Activated T-cell treated with anti-CD3 and anti-CD28 coated beads, Interleukin-2, amount 50 U/mL, for 72 hours (primary cell): ENCODE measurements at regions not wholly inside any gene's neighbourhood (a gene's known extent, or its start where the extent isn't known, plus 50 kb on each side); places are given as distances from the start of the nearest gene placed in this dataset.
"Not testable (repeated sequence)": the region's sequence is repeated elsewhere in the genome, so short reads cannot be mapped to it uniquely, and the experiment has no call there.

Experiments used
- ATAC-seq, 2 donors: fragments of 150-1000 bp; cut with Tn5 transposase; replicated peaks in 1 of 2; 2 replicates each; pipeline ENCODE4 v1.10.0; 2021; ENCODE audit warnings: moderate library complexity in 2 of 2, mild to moderate bottlenecking in 1 of 2
- DNase-seq, 2 donors: peaks; one replicate each; pipeline ENCODE4 v3.0.0; 2021 to 2022; ENCODE audit warnings: mixed read lengths in 1 of 2
- H3K27ac Mint-ChIP-seq: one replicate; pipeline ENCODE4 v1.8.0; 2022; ENCODE audit warnings: mild to moderate bottlenecking, moderate library complexity, mixed read lengths
- H3K27me3 Mint-ChIP-seq: one replicate; pipeline ENCODE4 v1.8.0; 2022; ENCODE audit warnings: low read depth, mixed read lengths
- H3K36me3 Mint-ChIP-seq, 2 donors: one replicate each; pipeline ENCODE4 v1.8.0; 2022; ENCODE audit warnings: mixed read lengths in 2 of 2, mild to moderate bottlenecking in 1 of 2; ENCODE audit not compliant: insufficient read depth in 2 of 2
- H3K4me1 Mint-ChIP-seq: one replicate; pipeline ENCODE4 v1.8.0; 2022; ENCODE audit warnings: low read depth, mixed read lengths
- H3K4me3 Mint-ChIP-seq, 2 donors: one replicate each; pipeline ENCODE4 v1.8.0; 2022; ENCODE audit warnings: mild to moderate bottlenecking in 2 of 2, mixed read lengths in 2 of 2, moderate library complexity in 2 of 2
- H3K9me3 Mint-ChIP-seq, 2 donors: one replicate each; pipeline ENCODE4 v1.8.0; 2022; ENCODE audit warnings: mixed read lengths in 2 of 2

GRCh38 chr1:115454837-115455511 is 116.9 kb upstream of the NGF start:
- no peaks in the 10 kb centered on the region for H3K9me3 Mint-ChIP-seq
- no peak overlapping the region for H3K4me3 Mint-ChIP-seq
- no peak for DNase-seq

GRCh38 chr1:115453666-115454065 is 115.6 kb upstream of the NGF start:
- Mint-ChIP-seq H3K4me1 (no peaks in the 10 kb centered on the region), H3K9me3 (no peaks in the 10 kb centered on the region), H3K27me3 (no peaks in the 10 kb centered on the region), H3K4me3 (no peak overlapping the region), H3K27ac (no peak overlapping the region), H3K36me3 (no peaks in the 10 kb centered on the region)
- ATAC-seq (no peak), DNase-seq (no peak)

More at GRCh38 chr1:115454837-115455511, 116.9 kb upstream of the NGF start:
- no peaks in the 10 kb centered on the region for H3K36me3 Mint-ChIP-seq
- H3K27ac Mint-ChIP-seq: no peak overlapping the region
- no peak for ATAC-seq
- H3K4me1 Mint-ChIP-seq: no peaks in the 10 kb centered on the region
- no peaks in the 10 kb centered on the region for H3K27me3 Mint-ChIP-seq

GRCh38 chr1:115452600-115453329 is 114.7 kb upstream of the NGF start:
- H3K27ac Mint-ChIP-seq: no peak overlapping the region
- no peak for DNase-seq
- no peaks in the 10 kb centered on the region for H3K4me1 Mint-ChIP-seq
- H3K36me3 Mint-ChIP-seq: no peaks in the 10 kb centered on the region
- H3K4me3 Mint-ChIP-seq: no peak overlapping the region
- H3K27me3 Mint-ChIP-seq: no peaks in the 10 kb centered on the region
- no peak for ATAC-seq
- no peaks in the 10 kb centered on the region for H3K9me3 Mint-ChIP-seq

- H3K4me3 Mint-ChIP-seq: no peak overlapping the region
- ATAC-seq (no peak), DNase-seq (no peak)
- no peaks in the 10 kb centered on the region for H3K4me1 Mint-ChIP-seq
- no peaks in the 10 kb centered on the region for H3K27me3 Mint-ChIP-seq
- no peak overlapping the region for H3K27ac Mint-ChIP-seq
- H3K9me3 Mint-ChIP-seq: no peaks in the 10 kb centered on the region
- no peaks in the 10 kb centered on the region for H3K36me3 Mint-ChIP-seq
These were observed 112.5 kb upstream of the NGF start for GRCh38 chr1:115450501-115451040.

- H3K4me3 Mint-ChIP-seq: no peak overlapping the region
- no peaks in the 10 kb centered on the region for H3K36me3 Mint-ChIP-seq
- H3K9me3 Mint-ChIP-seq: no peaks in the 10 kb centered on the region
- no peak overlapping the region for H3K27ac Mint-ChIP-seq
- no peaks in the 10 kb centered on the region for H3K4me1 Mint-ChIP-seq
- ATAC-seq (no peak), DNase-seq (no peak)
- no peaks in the 10 kb centered on the region for H3K27me3 Mint-ChIP-seq
These were observed 110.4 kb upstream of the NGF start for GRCh38 chr1:115448282-115449044.

- no peaks in the 10 kb centered on the region for H3K27me3 Mint-ChIP-seq
These were observed 109.6 kb upstream of the NGF start for GRCh38 chr1:115447672-115448071.

GRCh38 chr1:115445090-115445489 is 107.0 kb upstream of the NGF start:
- H3K4me1 Mint-ChIP-seq: no peaks in the 10 kb centered on the region

More at GRCh38 chr1:115447672-115448071, 109.6 kb upstream of the NGF start:
- no peaks in the 10 kb centered on the region for H3K9me3 Mint-ChIP-seq
- ATAC-seq (no peak), DNase-seq (no peak)
- no peak overlapping the region for H3K27ac Mint-ChIP-seq
- no peaks in the 10 kb centered on the region for H3K4me1 Mint-ChIP-seq
- no peak overlapping the region for H3K4me3 Mint-ChIP-seq
- no peaks in the 10 kb centered on the region for H3K36me3 Mint-ChIP-seq

GRCh38 chr1:115440733-115441132 is 102.7 kb upstream of the NGF start:
- no peaks in the 10 kb centered on the region for H3K4me1 Mint-ChIP-seq
- H3K27ac Mint-ChIP-seq: no peak overlapping the region
- H3K4me3 Mint-ChIP-seq: no peak overlapping the region
- H3K9me3 Mint-ChIP-seq: peaks cover 0 to 2% of the 10 kb centered on the region in 2 donors
- DNase-seq (no peak), ATAC-seq (no peak)
- peaks cover 16% of the 10 kb centered on the region for H3K27me3 Mint-ChIP-seq
- no peaks in the 10 kb centered on the region for H3K36me3 Mint-ChIP-seq

More at GRCh38 chr1:115445090-115445489, 107.0 kb upstream of the NGF start:
- ATAC-seq: no peak
- Mint-ChIP-seq H3K27ac (no peak overlapping the region), H3K4me3 (no peak overlapping the region), H3K9me3 (no peaks in the 10 kb centered on the region), H3K27me3 (peaks cover 16% of the 10 kb centered on the region), H3K36me3 (no peaks in the 10 kb centered on the region)
- DNase-seq: no peak

GRCh38 chr1:115439520-115439919 is 101.5 kb upstream of the NGF start:
- not testable (repeated sequence) for H3K27ac Mint-ChIP-seq, H3K9me3 Mint-ChIP-seq, H3K4me3 Mint-ChIP-seq, DNase-seq, ATAC-seq, H3K4me1 Mint-ChIP-seq, H3K36me3 Mint-ChIP-seq
- peaks cover 16% of the 10 kb centered on the region for H3K27me3 Mint-ChIP-seq

- no peak for ATAC-seq
- Mint-ChIP-seq H3K36me3 (no peaks in the 10 kb centered on the region), H3K27me3 (peaks cover 22% of the 10 kb centered on the region), H3K4me1 (no peaks in the 10 kb centered on the region), H3K9me3 (peaks cover 0 to 2% of the 10 kb centered on the region in 2 donors), H3K27ac (no peak overlapping the region), H3K4me3 (no peak overlapping the region)
- no peak for DNase-seq
These were observed 99.1 kb upstream of the NGF start for GRCh38 chr1:115437196-115437595.

GRCh38 chr1:115436596-115436995 is 98.5 kb upstream of the NGF start:
- Mint-ChIP-seq H3K4me3 (no peak overlapping the region), H3K36me3 (no peaks in the 10 kb centered on the region), H3K27ac (no peak overlapping the region), H3K9me3 (peaks cover 0 to 2% of the 10 kb centered on the region in 2 donors), H3K4me1 (no peaks in the 10 kb centered on the region), H3K27me3 (peaks cover 20% of the 10 kb centered on the region)
- no peak for DNase-seq
- ATAC-seq: no peak

- Mint-ChIP-seq H3K36me3 (no peaks in the 10 kb centered on the region), H3K4me1 (no peaks in the 10 kb centered on the region), H3K4me3 (no peak overlapping the region), H3K27ac (no peak overlapping the region), H3K27me3 (peaks cover 14% of the 10 kb centered on the region), H3K9me3 (no peaks in the 10 kb centered on the region)
- ATAC-seq (no peak), DNase-seq (no peak)
These were observed 95.4 kb upstream of the NGF start for GRCh38 chr1:115433483-115433882.

GRCh38 chr1:115432061-115432460 is 94.0 kb upstream of the NGF start:
- DNase-seq: no peak
- Mint-ChIP-seq H3K4me3 (no peak overlapping the region), H3K27ac (no peak overlapping the region), H3K27me3 (peaks cover 14% of the 10 kb centered on the region), H3K9me3 (no peaks in the 10 kb centered on the region), H3K4me1 (no peaks in the 10 kb centered on the region), H3K36me3 (no peaks in the 10 kb centered on the region)
- ATAC-seq: no peak
